SU-DHL-6 (cell line): ENCODE measurements at regions not wholly inside any gene's neighbourhood (a gene's known extent, or its start where the extent isn't known, plus 50 kb on each side); places are given as distances from the start of the nearest gene placed in this dataset.

Experiments used
- H2AFZ ChIP-seq: fragments of 200-600 bp; sonication (generic); 2 replicates; pipeline ENCODE4 v1.6.1; 2014; ENCODE audit warnings: low read depth, mild to moderate bottlenecking, moderate library complexity, mixed read lengths, antibody characterized with exemption, low read length; ENCODE audit not compliant: severe bottlenecking
- H3F3A ChIP-seq: fragments of 200-600 bp; shearing (Covaris generic); 2 replicates; pipeline ENCODE4 v1.6.0; 2016; ENCODE audit warnings: antibody characterized with exemption, mild to moderate bottlenecking; ENCODE audit not compliant: insufficient read depth
- H3K27ac ChIP-seq: fragments of 200-600 bp; sonication (generic); 2 replicates; pipeline ENCODE4 v1.5.1; 2016; ENCODE audit warnings: low read depth, mild to moderate bottlenecking, low read length, moderate library complexity, mixed read lengths
- H3K27me3 ChIP-seq: fragments of 200-600 bp; sonication (generic), shearing (Covaris generic); 2 replicates; pipeline ENCODE4 v1.6.0; 2014; ENCODE audit warnings: mild to moderate bottlenecking, low read length
- H3K36me3 ChIP-seq: fragments of 200-600 bp; sonication (generic); 2 replicates; pipeline ENCODE4 v1.6.1; 2014; ENCODE audit warnings: mild to moderate bottlenecking, low read length, mixed read lengths
- H3K4me2 ChIP-seq: fragments of 300-600, 200-600 bp; shearing (Covaris generic), sonication (generic); 2 replicates; pipeline ENCODE4 v1.6.0; 2014; ENCODE audit warnings: low read length, low read depth, mild to moderate bottlenecking; ENCODE audit not compliant: poor library complexity, severe bottlenecking
- H3K4me3 ChIP-seq: fragments of 200-600 bp; sonication (generic); 2 replicates; pipeline ENCODE4 v1.5.1; 2014; ENCODE audit warnings: antibody characterized with exemption, low read length, mild to moderate bottlenecking, mixed read lengths; ENCODE audit not compliant: insufficient read depth, poor library complexity, severe bottlenecking
- H3K79me2 ChIP-seq: fragments of 200-600 bp; sonication (generic); 2 replicates; pipeline ENCODE4 v1.6.1; 2014; ENCODE audit warnings: mild to moderate bottlenecking, low read length, moderate library complexity; ENCODE audit not compliant: insufficient read depth
- H3K9ac ChIP-seq: fragments of 200-600 bp; sonication (generic); 2 replicates; pipeline ENCODE4 v1.7.0; 2014; ENCODE audit warnings: mild to moderate bottlenecking, low read length
- H3K9me2 ChIP-seq: fragments of 200-600 bp; sonication (generic); replicated peaks from 2 replicates; pipeline ENCODE4 v1.6.1; 2014; ENCODE audit warnings: low read length; ENCODE audit not compliant: insufficient read depth
- H3K9me3 ChIP-seq: fragments of 200-600 bp; sonication (generic); 2 replicates; pipeline ENCODE4 v1.6.1; 2014; ENCODE audit warnings: low read length, mixed read lengths; ENCODE audit not compliant: insufficient read depth
- H4K20me1 ChIP-seq: fragments of 200-600 bp; sonication (generic); 2 replicates; pipeline ENCODE4 v1.6.1; 2014; ENCODE audit warnings: low read depth, mild to moderate bottlenecking, antibody characterized with exemption, low read length, moderate library complexity, mixed read lengths
- EZH2phosphoT487 ChIP-seq: fragments of 200-600 bp; sonication (generic), shearing (Covaris generic); conservative IDR thresholded peaks from 2 replicates; pipeline ENCODE4 v1.6.1; 2018; ENCODE audit warnings: mild to moderate bottlenecking, antibody characterized with exemption, low read length, moderate library complexity, mixed read lengths
- TF ChIP-seq, protein P1 (sequence below): fragments of 200-600 bp; sonication (generic); IDR thresholded peaks from one replicate; pipeline ENCODE4 v1.5.1; 2017; ENCODE audit warnings: antibody characterized with exemption, mild to moderate bottlenecking, low read length, moderate library complexity; ENCODE audit not compliant: insufficient read depth, poor library complexity, severe bottlenecking

- Histone ChIP-seq H3K9ac (no peak overlapping the region), H4K20me1 (no peaks in the 10 kb centered on the region), H3F3A (no peaks in the 10 kb centered on the region), H3K9me2 (no peaks in the 10 kb centered on the region), H3K27me3 (no peaks in the 10 kb centered on the region), H3K4me3 (no peak overlapping the region), H3K27ac (no peak overlapping the region), H3K36me3 (no peaks in the 10 kb centered on the region), H3K4me2 (no peak overlapping the region), H3K9me3 (no peaks in the 10 kb centered on the region), H2AFZ (no peak overlapping the region), H3K79me2 (no peaks in the 10 kb centered on the region)
- no peak for TF ChIP-seq EZH2phosphoT487
- TF ChIP-seq, protein P1, sequence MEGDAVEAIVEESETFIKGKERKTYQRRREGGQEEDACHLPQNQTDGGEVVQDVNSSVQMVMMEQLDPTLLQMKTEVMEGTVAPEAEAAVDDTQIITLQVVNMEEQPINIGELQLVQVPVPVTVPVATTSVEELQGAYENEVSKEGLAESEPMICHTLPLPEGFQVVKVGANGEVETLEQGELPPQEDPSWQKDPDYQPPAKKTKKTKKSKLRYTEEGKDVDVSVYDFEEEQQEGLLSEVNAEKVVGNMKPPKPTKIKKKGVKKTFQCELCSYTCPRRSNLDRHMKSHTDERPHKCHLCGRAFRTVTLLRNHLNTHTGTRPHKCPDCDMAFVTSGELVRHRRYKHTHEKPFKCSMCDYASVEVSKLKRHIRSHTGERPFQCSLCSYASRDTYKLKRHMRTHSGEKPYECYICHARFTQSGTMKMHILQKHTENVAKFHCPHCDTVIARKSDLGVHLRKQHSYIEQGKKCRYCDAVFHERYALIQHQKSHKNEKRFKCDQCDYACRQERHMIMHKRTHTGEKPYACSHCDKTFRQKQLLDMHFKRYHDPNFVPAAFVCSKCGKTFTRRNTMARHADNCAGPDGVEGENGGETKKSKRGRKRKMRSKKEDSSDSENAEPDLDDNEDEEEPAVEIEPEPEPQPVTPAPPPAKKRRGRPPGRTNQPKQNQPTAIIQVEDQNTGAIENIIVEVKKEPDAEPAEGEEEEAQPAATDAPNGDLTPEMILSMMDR, result no peak
Observed at GRCh38 chr9:129311643-129312042, 133.6 kb upstream of the IER5L start.

DNA sequence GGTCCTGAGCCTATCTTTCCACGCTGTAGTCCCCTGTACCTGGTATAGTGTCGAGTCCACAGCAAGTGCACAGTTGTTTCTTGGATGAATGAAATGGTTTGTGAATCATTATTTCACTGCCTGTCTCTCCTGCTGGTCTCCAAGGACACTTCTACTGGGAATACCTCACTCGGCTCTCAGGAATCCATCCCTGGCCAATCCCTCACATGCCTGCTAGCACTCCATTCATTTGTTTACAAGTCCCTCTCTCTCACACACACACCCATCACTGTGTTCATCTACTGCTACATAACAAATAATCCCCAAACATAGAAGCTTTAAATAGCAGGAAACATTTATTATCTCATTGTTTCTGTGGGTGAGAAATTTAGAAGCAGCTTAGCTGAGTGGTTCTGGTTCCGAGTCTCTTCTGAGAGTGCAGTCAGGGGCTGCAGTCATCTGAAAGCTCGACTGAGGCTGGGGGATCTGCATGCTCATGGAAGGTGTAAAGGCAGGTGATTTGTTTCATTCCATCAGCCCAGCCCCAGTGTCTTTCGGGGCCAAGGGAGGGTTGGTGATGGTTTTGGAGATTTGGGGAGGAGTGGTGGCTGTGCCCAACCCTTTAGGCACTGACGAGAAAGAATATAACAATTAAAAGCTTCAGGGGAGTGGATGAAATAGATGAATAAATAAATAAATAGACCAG is 132.7 kb upstream of the IER5L start:
- no peaks in the 10 kb centered on the region for H3K9me3 ChIP-seq
- no peaks in the 10 kb centered on the region for H3K9me2 ChIP-seq
- H3K79me2 ChIP-seq, result no peaks in the 10 kb centered on the region
- no peak overlapping the region for H3K9ac ChIP-seq
- H2AFZ ChIP-seq, result no peak overlapping the region
- H3F3A ChIP-seq, result no peaks in the 10 kb centered on the region
- no peak overlapping the region for H3K4me3 ChIP-seq
- no peaks in the 10 kb centered on the region for H3K27me3 ChIP-seq
- TF ChIP-seq, protein P1, result no peak
- TF ChIP-seq EZH2phosphoT487, result no peak
- H3K4me2 ChIP-seq, result no peak overlapping the region
- H3K36me3 ChIP-seq, result no peaks in the 10 kb centered on the region
- H3K27ac ChIP-seq, result no peak overlapping the region
- no peaks in the 10 kb centered on the region for H4K20me1 ChIP-seq

- H3K4me2 ChIP-seq, result no peak overlapping the region
- no peaks in the 10 kb centered on the region for H3K27me3 ChIP-seq
- TF ChIP-seq, protein P1, result no peak
- TF ChIP-seq EZH2phosphoT487, result no peak
- H4K20me1 ChIP-seq, result no peaks in the 10 kb centered on the region
- H3K4me3 ChIP-seq, result no peak overlapping the region
- no peak overlapping the region for H3K27ac ChIP-seq
- no peaks in the 10 kb centered on the region for H3K79me2 ChIP-seq
- no peaks in the 10 kb centered on the region for H3K9me2 ChIP-seq
- no peaks in the 10 kb centered on the region for H3K36me3 ChIP-seq
- H2AFZ ChIP-seq, result no peak overlapping the region
- H3K9ac ChIP-seq, result no peak overlapping the region
- no peaks in the 10 kb centered on the region for H3K9me3 ChIP-seq
- no peaks in the 10 kb centered on the region for H3F3A ChIP-seq
Observed at GRCh38 chr9:129309906-129310305, 131.8 kb upstream of the IER5L start.
